Osteocyte (in vitro differentiated cells): ENCODE measurements at regions not wholly inside any gene's neighbourhood (a gene's known extent, or its start where the extent isn't known, plus 50 kb on each side); places are given as distances from the start of the nearest gene placed in this dataset.
"Not testable (repeated sequence)": the region's sequence is repeated elsewhere in the genome, so short reads cannot be mapped to it uniquely, and the experiment has no call there.

ENCODE experiments used
- DNase-seq: peaks from one replicate; pipeline ENCODE4 v3.0.0; 2021; ENCODE audit warnings: mixed read lengths; ENCODE audit not compliant: unreplicated experiment; ENCODE audit errors: extremely low spot score
- H3K27ac Mint-ChIP-seq: one replicate; pipeline ENCODE4 v1.8.0; 2021; ENCODE audit warnings: mild to moderate bottlenecking, mixed read lengths; ENCODE audit not compliant: unreplicated experiment
- H3K27me3 Mint-ChIP-seq: one replicate; pipeline ENCODE4 v1.8.0; 2021; ENCODE audit warnings: mixed read lengths; ENCODE audit not compliant: unreplicated experiment
- H3K36me3 Mint-ChIP-seq: one replicate; pipeline ENCODE4 v1.8.0; 2021; ENCODE audit warnings: mixed read lengths; ENCODE audit not compliant: unreplicated experiment
- H3K4me1 Mint-ChIP-seq: one replicate; pipeline ENCODE4 v1.8.0; 2021; ENCODE audit warnings: mixed read lengths; ENCODE audit not compliant: unreplicated experiment
- H3K4me3 Mint-ChIP-seq: one replicate; pipeline ENCODE4 v1.8.0; 2021; ENCODE audit warnings: mild to moderate bottlenecking, moderate library complexity, mixed read lengths; ENCODE audit not compliant: unreplicated experiment
- H3K9me3 Mint-ChIP-seq: one replicate; pipeline ENCODE4 v1.8.0; 2021; ENCODE audit warnings: mixed read lengths; ENCODE audit not compliant: unreplicated experiment

GRCh38 chr5:178046757-178047399 lies 50.8 kb upstream of the PROP1 start:
- not testable (repeated sequence) for H3K36me3 Mint-ChIP-seq, H3K27me3 Mint-ChIP-seq, H3K4me1 Mint-ChIP-seq, H3K27ac Mint-ChIP-seq, H3K4me3 Mint-ChIP-seq, H3K9me3 Mint-ChIP-seq
- DNase-seq, result peak; percentile 34

DNA sequence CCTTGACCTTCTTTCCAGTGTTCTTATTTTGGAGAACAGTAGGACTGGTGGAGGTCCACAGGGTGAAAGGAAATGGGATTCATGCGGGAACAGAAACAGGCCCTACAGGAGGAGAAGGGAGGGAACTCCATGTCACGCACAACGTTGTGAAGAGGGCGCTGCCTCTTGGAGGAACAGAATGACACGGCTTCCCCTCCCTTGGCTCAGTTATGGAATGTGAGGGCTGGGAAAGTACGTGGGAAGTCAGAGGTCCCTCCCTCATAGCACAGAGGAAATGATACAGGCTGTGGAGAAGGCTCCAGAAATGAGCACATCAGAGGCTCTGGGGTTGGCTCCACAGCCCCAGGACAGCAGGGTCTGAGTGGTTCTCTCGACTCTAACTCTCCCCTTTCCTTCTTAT lies 49.9 kb upstream of the PROP1 start:
- H3K27ac Mint-ChIP-seq, H3K4me3 Mint-ChIP-seq, H3K9me3 Mint-ChIP-seq, DNase-seq, H3K36me3 Mint-ChIP-seq, H3K4me1 Mint-ChIP-seq, H3K27me3 Mint-ChIP-seq: not testable (repeated sequence)
